ENCODE measurements at regions not wholly inside any gene's neighbourhood (a gene's known extent, or its start where the extent isn't known, plus 50 kb on each side); places are given as distances from the start of the nearest gene placed in this dataset.

DNA sequence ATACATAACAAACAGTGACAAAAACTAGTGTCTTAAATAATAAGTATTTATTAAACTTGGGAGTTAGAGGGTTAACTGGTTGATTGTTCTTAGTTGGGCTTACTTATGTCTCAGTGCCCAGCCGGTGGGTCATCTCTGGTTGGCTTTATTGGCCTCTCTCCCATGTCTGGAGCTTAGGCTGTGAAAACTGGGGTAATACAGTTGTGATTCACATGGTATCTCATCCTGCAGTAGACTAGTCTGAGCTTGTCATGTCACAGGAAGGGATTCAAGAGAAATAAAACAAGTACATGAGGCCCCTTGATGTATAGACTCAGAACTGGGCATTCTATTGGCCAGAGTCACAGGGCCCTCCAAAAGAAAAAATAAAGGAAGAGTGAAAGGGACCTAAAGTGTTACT lies 466.4 kb upstream of the SMC2 start:
- H3K9ac ChIP-seq (replicated peaks in 1 of 4; ENCODE audit: extremely low read depth in 1 of 4, low read depth in 3 of 4, low read length in 3 of 4): no peak overlapping the region
- no peak overlapping the region for H3K23ac ChIP-seq (ENCODE audit: insufficient read length)
- H3K18ac ChIP-seq (ENCODE audit: extremely low read depth, low read length): no peak overlapping the region
- CTCF ChIA-PET (ENCODE audit: partially characterized antibody): no interaction called here
- H3K79me1 ChIP-seq (ENCODE audit: low read depth, low read length): no peaks in the 10 kb centered on the region
- no peak overlapping the region for H2AFZ ChIP-seq (ENCODE audit: low read length)
- H3K4me2 ChIP-seq (ENCODE audit: insufficient read depth in 1 of 2, low read depth in 2 of 2, low read length in 2 of 2): no peak overlapping the region
- TF ChIP-seq RNF2 (IDR thresholded peaks at IDR 0.05; ENCODE audit: borderline replicate concordance, low read depth, low read length, missing control alignments, poor library complexity, severe bottlenecking): no peak
- no peak for TF ChIP-seq EP300 (IDR thresholded peaks at IDR 0.05; ENCODE audit: borderline replicate concordance in 1 of 2, low read depth in 2 of 2, low read length in 2 of 2)
- no peak for TF ChIP-seq HDAC6 (IDR thresholded peaks at IDR 0.05; ENCODE audit: low read depth, low read length)
- no peak for TF ChIP-seq RBBP5 (IDR thresholded peaks at IDR 0.05; ENCODE audit: borderline replicate concordance, low read depth, low read length)
- TF ChIP-seq CTBP2 (IDR thresholded peaks at IDR 0.05; ENCODE audit: borderline replicate concordance, insufficient read depth, insufficient read length, low read length): no peak
- TF ChIP-seq CHD2 (IDR thresholded peaks at IDR 0.05; ENCODE audit: low read length): no peak
- no peak for TF ChIP-seq RXRA (IDR thresholded peaks at IDR 0.05; ENCODE audit: insufficient read depth, low read depth, low read length)
- no peak overlapping the region for H3K27ac ChIP-seq (ENCODE audit: low read depth, low read length)
- FAIRE-seq (no peak), DNase-seq (ENCODE audit: low read depth in 1 of 2, low spot score in 2 of 2) (no peak)
- no peak overlapping the region for H3K14ac ChIP-seq (ENCODE audit: insufficient read length)
- H2BK12ac ChIP-seq (ENCODE audit: low read depth, low read length): no peak overlapping the region
- POLR2A ChIA-PET (ENCODE audit: partially characterized antibody): no interaction called here
- H2BK20ac ChIP-seq (ENCODE audit: low read length): no peak overlapping the region
- no peaks in the 10 kb centered on the region for H3K79me2 ChIP-seq (ENCODE audit: control insufficient read depth in 1 of 2, insufficient read depth in 2 of 2, low read length in 2 of 2)
- H3K4me3 ChIP-seq (ENCODE audit: extremely low read depth in 1 of 4, insufficient read depth in 2 of 4, low read depth in 3 of 4, low read length in 4 of 4): no peak overlapping the region
- no peak overlapping the region for H4K5ac ChIP-seq (ENCODE audit: insufficient read length, low read depth, low read length)
- no peaks in the 10 kb centered on the region for H3K9me3 ChIP-seq (ENCODE audit: insufficient read depth in 2 of 2, low read depth in 1 of 2, low read length in 1 of 2)
- H2BK5ac ChIP-seq (ENCODE audit: low read depth, low read length): no peak overlapping the region
- no peaks in the 10 kb centered on the region for H3K4me1 ChIP-seq (replicated peaks in 1 of 4; ENCODE audit: control insufficient read depth in 3 of 4, insufficient read depth in 4 of 4, low read length in 3 of 4)
- H2BK120ac ChIP-seq (replicated peaks; ENCODE audit: low read depth, low read length): no peak overlapping the region
- no peak overlapping the region for H3K56ac ChIP-seq (replicated peaks; ENCODE audit: insufficient read length, low read depth, low read length)
- H3K36me3 ChIP-seq (ENCODE audit: control insufficient read depth in 2 of 4, insufficient read depth in 4 of 4, low read length in 3 of 4): no peaks in the 10 kb centered on the region
- H3K4ac ChIP-seq (replicated peaks; ENCODE audit: insufficient read length, low read depth, low read length): no peak overlapping the region
- H2AK5ac ChIP-seq (ENCODE audit: low read depth, low read length): no peak overlapping the region
- 100% methylated on average over 1 of the region's 1 CpG; no CpG with 5 or more reads in 1 of the 2 experiments for WGBS, 2 experiments (ENCODE audit: extremely low coverage in 1 of 2, insufficient coverage in 1 of 2, insufficient read length in 1 of 2, insufficient replicate concordance in 2 of 2, low coverage in 1 of 2, low lambda C conversion rate in 2 of 2, missing lambda C conversion rate in 1 of 2)
- no peak overlapping the region for H2BK15ac ChIP-seq (ENCODE audit: low read length)
- H3K27me3 ChIP-seq (replicated peaks in 1 of 4; ENCODE audit: control insufficient read depth in 3 of 4, extremely low read depth in 1 of 4, insufficient read depth in 3 of 4, low read length in 3 of 4): no peaks in the 10 kb centered on the region
- no peak overlapping the region for H4K8ac ChIP-seq (ENCODE audit: extremely low read depth, insufficient read depth, low read length)
- no peak overlapping the region for H4K91ac ChIP-seq (replicated peaks; ENCODE audit: insufficient read length, low read length)
- no peaks in the 10 kb centered on the region for H3K23me2 ChIP-seq (ENCODE audit: low read depth, low read length)
- H4K20me1 ChIP-seq (replicated peaks in 1 of 2; ENCODE audit: control insufficient read depth in 1 of 2, insufficient read depth in 2 of 2, low read length in 2 of 2): no peaks in the 10 kb centered on the region
